NCI-H1105 treated with DMSO at 0.1 percent for 48 hours (cell line): ENCODE measurements at regions not wholly inside any gene's neighbourhood (a gene's known extent, or its start where the extent isn't known, plus 50 kb on each side); places are given as distances from the start of the nearest gene placed in this dataset.

ENCODE experiments used
- DNase-seq: peaks from one replicate; lab custom pipeline; 2025; lab: John Stamatoyannopoulos, UW

DNA sequence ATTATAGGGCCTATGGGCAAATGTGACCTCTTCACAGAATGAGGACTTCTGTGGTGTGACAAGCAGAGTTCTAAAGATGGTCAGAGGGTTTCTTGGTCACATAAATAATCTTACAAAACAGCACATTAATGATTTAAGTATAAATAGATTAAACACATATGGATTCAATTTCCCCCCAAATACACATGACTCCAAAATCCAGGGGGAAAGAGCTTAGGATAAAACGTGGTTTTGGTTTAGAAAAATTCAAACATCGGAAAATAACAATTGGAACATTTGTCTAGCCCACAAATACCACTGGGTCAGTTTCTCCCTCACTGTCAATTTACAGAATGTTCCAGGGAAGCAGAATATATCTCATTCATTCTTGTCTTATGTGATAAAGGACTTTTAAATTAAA, 283.1 kb downstream of the COG6 start:
- DNase-seq, result no peak

DNA sequence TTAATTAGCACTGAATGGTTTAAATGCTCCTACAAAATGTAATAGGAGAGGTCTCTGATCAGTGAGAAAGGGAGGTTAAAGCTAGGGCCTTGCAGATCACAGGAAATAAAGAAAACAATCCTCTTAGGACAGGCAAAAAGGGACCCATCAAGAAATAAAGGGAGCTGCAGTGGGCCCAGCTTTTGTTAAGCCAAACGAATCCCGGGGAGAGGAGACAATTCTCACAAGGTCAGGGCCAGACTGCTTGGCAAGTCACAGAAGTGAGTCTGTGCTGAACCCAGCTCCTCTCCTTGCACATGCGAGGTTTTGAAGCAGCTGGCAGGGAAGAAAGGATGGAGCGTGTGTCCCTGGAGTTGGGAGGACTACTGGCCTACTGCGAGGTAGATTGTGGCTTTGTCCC, 285.8 kb downstream of the COG6 start:
- no peak for DNase-seq

DNA sequence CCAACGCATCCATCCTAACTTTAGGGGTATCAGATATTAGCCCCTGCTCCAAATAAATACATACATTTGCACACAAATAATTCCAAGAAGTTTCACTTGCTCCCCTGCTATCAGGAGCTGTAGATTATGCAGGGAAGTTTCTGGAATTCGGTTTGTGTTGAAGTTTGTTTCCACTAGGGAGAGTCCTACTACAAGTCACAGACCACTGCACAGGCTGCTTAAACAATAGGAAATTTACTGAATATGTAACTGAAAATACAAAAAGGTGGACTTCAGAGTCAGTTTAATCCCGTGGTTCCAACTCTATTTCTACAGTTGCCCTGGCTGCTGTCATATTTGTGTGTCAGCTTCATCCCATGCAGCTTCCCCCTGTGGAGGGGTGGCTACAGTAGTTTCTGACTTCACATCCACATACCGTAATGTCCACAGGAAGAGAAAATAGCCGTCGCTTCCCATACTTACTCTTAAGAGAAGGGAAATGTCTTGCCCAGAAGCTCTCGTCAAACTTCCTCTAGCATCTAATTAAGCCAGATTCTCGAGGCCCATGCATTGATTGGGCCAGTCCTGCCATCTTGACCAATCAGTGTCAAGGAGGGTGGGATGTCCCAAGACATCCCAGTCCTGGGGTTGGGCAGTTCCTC, 286.6 kb downstream of the COG6 start:
- DNase-seq, result no peak

DNA sequence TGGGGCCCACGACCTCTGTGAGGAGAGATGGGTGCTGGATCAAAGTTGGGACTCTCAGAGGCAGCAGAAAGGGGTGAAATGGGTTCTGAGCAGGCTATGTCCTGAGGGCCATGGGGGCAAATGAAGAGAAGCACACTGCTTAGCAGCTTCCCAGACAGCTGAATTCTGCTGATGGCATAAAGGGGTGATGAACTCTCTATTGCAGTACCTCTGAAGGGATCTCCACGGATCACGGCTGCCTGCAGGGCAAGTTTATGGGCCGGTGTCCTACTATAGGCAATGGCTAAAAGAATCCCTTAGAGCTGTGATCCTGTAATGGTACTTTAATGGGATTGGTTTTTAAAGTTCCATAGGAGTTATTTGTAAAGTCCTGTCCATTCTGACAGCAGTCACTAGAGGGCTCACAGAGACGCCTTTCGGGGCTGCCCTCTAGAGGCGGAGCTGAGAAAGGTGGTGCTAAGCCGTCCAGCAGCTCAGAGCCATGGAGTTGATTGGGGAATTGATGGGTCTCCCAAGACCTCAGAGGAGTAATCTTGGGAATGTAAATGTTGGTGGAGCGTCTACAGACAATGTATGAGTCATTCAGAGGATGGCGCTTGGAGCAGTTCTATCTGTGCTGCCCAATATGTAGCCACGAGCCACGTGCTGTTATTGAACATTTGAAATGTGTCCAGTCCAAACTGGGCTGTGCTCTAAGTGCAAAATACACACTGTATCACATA, 287.3 kb downstream of the COG6 start:
- DNase-seq, result peak; percentile 31

DNA sequence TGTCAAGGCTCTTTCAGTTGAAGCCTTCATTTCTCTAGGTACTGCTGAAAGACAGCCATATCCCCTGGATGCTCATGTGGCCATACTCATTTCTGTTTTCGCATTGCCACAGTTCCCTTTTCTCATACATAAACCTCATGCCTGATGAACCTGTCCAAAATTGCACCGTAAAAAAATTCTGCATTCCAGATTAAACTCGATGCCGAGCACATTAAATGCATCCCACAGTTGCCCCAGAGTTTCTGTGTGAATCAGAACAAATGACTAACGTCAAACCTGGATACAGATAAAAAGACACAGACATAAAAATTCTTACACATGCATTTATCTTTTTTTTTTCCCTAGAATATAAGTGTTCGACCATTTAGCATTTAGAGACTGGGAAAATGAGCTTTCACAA, 288.2 kb downstream of the COG6 start:
- DNase-seq, result no peak

DNA sequence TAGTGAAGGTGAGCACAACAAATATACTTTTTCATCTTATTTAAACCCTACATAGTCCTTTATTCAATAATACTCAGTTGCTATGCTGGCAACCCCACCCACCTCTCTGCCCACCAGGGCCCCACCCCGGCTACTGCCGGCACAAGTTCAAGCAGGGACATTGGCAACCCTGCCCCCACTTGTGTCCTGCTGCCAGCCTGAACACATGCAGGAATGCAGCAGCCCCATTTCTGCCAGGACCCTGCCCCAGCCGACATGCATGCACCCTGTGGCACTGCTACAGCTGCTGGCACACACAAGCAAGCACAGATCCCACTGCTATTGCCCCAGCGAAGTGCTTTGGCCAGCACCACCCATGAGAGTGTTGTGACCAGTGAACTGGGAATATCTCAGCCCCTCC, 289.8 kb downstream of the COG6 start:
- no peak for DNase-seq

DNA sequence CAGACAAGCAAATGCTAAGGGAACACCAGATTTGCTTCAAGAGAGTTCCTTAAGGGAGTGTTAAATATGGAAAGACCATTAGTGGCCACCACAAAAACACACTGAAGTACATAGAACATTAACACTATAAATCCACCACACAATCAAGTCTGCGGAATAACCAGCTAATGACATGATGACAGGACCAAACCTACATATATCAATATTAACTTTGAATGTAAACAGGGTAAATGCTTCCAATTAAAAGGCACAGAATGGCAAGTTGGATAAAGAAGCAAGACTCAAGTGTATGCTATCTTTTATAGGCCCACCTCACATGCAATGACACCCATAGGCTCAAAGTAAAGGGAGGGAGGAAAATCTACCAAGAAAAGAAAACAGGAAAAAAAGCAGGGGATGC, 291.3 kb downstream of the COG6 start:
- no peak for DNase-seq

DNA sequence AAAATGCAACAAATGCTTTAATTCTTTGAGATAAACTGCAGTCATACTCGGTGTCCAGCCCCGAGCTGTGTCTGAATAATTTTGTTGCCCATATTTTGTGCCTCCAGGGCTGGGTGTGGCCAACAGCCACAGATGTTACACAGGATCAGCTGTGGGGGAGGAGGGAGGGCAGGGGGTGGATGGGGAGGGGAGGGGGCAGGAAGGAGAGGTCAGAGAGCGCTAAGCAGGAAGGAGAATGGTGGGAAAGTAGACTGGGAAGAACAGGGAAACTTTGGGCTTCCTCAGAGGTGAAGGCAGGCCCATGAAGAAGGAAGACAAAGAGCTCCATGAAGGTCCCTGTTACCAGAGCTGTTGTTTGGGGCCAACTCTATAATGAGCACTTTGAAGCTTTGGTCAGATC, 295.8 kb downstream of the COG6 start:
- DNase-seq, result no peak

DNA sequence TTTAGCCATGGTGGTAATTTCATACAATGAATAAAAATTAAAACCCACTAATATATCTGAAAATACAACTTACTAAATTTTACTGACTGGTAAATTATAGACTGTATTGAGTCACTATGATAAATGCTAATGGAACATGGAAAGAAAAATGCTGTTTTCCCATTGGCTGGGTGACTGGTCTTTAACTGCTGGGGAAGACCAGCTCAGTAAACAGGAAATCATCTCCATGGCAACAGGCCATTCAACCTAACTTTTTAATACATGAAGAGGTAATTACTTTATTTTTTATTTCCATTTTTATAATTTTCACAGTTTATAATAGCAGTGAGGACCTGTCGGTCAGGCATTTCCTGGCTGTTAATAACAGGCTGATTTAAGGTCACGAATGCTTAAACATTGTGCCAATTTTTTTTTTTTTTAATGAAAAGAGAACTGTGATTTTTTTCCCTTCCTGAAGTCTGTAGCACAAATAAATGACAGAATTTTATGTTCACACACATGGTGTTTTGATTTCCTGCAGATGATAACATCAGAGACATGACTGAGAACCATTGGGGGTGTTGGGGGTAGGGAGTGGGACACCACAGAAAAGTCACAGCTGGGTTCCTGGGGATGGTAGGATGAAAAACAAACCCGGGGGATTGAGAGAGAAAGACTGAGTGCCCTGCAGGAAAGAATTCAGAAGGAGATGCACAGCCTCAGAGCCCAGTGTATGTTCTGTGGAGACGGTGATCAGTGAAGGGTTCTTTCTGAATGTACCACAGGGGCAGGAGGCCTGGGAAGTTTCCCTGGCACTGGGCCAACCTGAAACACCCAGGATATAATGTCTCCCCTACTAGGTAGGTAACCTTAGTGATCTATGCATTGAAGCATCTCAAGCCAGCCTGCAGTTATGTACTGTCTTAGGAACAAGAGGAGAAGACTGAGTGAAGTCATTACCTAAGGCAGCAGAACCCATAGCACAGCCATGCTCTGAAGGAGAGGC, 297.1 kb downstream of the COG6 start:
- DNase-seq, result peak; percentile 22

DNA sequence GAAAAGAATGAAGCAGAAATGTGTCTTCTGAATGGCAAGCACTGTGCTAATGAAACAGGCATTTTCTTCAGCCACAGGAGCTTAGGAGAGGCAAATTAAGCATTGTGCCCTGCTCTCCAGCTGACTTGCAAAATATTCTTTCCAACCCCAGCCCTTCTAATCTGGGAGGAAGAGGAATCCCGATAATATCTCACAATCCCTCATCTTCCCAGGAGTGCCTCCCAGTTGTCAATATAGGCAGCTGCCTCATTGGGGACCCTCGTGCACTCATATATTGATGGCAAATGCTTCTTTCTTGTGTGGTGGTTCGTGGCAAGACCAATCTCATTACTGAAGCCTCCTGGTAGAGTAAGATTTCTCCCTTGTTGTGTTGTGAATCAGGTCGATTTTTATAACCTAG, 299.0 kb downstream of the COG6 start:
- DNase-seq, result no peak

DNA sequence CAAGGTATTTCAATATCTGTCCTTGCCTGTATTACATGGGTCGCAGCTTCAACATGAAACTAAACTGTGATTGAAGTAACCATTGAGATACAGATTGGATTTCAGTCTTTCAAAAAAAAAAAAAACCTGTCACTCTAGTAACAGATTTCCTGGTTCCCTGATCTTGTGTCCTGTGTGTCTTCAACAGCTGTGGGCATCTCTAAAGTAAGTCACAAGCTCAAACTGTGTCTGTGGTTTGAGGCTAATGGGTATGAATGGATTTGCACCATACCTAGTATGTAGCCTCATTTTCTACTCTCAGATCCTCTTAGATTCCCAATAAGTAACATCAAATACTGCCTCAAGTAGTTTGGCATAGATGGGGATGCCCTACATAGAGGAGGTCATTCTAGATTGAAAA, 300.1 kb downstream of the COG6 start:
- no peak for DNase-seq

DNA sequence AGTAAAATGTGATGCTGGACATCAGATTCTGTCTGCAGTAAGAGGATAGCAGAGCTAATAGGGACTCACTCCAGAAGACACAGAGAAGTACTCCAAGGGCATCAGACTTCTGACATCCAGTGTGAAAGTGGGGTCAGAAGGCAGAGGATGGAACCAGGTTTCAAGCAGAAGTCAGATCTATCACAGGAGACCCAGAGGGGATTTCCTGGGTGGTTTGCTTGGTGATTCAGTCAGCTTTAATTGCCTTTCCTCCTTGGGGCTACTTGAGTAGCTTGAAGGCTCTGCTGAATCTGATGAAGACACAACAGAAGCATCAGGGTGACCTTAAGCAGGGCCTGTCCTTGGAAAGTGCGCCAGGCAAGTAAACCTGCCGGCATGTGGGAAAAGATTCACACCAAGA, 300.6 kb downstream of the COG6 start:
- DNase-seq, result no peak

DNA sequence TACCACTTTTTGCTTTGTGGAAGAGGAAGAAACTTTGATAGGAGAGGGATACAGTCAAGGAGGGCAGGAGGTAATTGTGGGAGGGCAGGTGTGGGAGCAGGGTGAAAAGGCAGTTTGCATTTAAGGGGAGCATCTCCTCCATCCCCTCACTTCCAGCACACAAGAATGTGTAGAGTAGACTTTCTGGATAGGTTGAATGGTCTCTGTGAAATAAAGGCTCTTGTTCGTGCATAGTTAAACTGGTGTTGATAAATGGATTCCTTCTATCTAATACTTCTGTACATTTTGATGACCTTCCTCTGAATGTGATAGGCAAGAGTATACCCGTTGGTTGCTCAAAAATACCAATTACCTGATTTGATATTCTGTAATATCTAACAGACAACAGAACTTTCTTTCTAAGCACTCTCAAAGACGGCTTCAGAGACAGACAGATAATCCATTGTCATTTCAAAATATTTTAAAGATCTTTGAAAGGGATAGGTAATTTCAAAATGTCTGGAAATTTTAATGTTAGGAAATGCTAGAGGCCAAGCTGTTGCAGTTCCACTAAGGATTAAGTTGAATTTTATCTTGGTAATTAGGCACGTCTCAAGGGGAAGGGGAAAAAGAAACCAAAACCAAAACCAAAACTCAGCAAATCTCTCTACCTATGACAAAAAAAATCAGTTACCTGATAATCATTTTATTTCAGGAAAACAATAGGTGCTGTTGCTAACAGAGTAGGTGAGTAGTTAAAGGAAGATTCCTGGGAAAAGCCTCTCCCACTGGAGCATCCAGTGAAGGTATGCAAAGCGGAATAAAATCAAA, 302.6 kb downstream of the COG6 start:
- no peak for DNase-seq

DNA sequence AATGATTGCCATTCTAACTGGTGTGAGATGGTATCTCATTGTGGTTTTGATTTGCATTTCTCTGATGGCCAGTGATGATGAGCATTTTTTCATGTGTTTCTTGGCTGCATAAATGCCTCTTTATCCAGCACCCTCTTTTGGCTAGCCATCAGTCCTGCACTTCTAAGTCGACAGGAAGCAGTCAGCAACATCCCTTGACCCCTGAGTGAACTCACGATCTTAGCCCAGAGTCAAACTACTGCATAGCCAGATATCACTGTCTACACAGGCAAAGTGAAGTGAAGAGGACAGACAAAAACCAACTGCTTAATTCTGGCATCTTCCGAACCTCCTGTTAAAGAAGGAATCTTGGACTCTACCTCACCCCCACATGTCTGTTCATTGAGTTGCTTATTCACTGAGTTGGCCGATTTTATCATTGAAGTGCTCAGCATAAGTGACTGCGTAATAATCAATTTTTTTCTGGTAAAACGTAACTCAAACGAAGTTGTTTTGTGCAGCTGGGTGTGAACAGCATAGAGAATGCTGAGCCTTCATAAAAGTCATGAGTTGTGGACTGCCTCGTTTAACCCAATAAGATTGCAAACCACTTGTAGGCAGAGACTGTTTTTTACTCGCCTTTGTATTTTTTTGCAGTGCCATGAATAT, 304.2 kb downstream of the COG6 start:
- DNase-seq, result no peak

DNA sequence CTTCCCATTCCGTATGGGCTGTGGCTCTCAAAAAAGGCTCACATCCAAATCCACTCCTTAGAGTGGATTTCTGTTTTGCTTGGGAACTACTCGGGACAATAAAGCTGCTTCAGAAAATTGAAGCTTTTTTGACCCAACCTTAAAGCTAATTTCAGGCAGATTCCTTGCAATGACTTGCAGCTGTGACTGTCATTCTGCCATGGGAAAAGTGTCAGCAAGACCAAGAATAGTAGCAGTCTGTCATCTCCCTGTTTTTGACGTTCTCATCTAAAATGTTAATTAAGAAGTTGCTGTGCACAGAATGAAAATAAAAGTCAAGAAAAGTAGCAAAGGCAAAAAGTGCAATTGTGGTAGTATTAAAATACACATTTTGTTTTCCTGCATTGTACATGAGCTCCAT, 304.7 kb downstream of the COG6 start:
- DNase-seq, result no peak

DNA sequence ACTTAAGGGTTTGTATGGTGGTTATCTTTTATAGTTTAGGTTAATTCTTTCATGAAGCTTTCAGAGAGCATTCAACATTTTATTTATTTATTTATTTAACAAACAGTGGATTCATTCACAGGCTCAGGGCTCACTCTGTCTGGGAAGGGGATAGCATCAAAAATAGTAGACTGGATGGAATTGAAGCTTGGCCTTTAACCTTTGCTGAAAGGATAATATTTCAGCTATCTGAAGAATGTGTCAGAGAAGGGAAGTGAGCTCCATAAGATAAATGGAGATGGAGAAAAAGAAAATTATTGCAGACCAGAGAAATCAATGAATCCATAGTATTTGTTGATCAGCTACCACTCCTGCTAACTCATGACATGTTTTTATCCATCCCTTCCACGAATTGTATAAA, 305.6 kb downstream of the COG6 start:
- DNase-seq, result no peak

DNA sequence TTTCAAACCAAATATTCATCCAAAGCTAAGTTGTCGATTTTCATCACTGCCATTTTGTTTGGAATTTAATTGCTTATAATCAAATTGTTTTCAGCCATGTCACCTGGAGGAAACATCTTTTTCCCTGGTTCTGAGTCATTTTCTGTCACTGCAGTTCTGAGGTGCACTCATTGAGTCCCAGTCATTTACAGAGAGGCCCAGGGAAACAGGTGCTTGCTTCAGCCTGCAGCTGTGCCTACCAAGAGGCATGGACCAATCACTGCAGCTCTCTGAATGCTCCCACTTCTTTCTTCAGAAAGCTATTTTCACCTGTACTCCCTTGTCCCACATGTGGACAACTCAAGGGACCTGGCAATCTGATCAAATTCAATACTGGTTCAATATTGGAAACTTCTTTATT, 308.1 kb downstream of the COG6 start:
- DNase-seq, result no peak

DNA sequence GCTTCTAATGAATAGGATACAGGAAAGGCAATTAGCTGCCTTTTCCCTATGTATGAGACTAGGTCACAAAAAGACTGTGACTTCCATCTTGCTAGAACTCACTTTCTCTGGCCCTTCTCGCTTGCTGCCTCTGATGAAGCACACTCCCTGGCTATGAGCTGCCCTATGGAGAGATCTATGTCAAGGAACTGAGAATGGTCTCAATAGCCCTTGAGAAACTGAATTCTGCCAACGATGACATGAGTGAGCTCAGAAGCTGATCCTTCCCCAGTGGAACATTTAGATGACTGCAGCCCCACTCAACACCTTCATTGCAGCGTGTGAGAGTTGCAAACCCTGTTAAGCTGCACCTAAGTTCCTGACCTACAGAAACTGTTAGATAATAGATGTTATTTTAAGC, 309.8 kb downstream of the COG6 start:
- no peak for DNase-seq

DNA sequence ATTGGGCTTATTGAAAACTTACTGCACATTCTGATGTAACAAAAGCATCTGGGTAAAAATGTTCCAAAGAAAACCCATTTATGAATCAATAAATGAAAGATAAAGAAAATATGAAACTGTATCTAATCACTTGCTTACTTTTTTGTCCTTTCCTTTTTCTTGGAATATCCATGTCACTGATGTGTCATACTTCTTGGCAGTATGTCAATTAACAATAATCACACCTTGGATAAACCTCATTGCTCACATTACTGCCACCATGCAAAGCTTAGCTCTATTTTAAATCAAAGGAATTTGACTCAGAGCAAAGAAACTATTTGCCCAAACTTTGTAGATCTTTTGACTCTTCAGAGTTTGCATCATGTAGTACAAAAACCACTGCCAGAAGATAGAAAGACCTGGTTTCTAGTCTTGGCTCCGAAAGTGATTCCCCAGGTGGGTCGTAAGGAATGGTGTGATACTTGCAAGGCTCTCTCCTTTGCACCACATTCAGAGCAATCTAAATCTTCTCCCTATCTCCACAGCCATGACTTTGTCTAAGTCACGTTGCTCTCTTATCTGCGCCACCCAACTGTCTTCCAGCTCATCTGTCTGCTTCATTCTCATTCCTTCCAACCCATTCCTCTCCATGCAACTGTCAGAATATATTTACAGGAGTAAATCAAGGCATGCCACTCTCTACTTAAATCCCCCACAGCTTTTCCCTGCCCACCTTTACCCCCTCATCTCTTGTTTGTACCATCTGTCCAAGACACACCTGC, 311.9 kb downstream of the COG6 start:
- DNase-seq, result no peak

DNA sequence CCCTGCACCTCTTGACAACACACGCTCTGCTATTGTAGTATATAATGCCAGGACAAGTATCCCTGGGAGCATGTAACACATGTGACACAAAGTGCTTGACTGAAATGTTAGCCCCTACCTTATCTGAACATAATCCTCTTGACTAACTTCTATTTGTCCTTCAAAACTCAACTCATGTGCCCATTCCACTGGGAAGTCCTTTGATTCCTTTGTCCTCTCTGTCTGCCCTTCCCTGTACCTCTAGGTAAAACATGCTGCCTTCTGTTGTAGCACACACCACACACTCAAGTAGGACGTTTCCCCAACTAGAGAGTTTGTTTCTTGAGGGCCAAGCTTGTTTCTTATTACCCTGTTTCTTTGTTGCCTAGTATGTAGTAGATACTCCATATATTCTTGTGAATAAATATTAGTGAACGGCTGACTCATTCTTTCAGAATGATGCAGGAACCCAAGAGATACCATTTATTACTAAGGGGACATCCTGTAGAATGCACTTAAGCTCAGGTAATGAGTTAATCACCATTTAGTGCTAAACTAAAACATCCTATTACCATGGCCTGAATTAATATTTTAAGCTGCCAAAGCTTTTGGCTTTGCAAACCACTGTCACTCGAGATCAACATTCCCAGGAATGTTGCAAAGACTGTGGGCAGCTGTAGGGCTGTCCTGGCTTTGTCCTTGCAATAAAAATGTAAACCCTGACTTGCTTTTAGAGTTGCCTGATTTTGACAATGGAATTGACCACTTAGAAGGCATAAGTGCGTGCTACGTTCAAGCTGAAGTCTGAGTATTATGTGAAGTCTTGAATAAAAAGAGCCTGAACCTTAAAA, 313.4 kb downstream of the COG6 start:
- no peak for DNase-seq
